CD14-positive monocyte (primary cell): ENCODE measurements at regions not wholly inside any gene's neighbourhood (a gene's known extent, or its start where the extent isn't known, plus 50 kb on each side); places are given as distances from the start of the nearest gene placed in this dataset.
"Not testable (repeated sequence)": the region's sequence is repeated elsewhere in the genome, so short reads cannot be mapped to it uniquely, and the experiment has no call there.

Source experiments
- DNase-seq, 3 donors: peaks; one replicate each; pipeline ENCODE4 v3.0.0-alpha.2; 2011 to 2022
- H2AFZ ChIP-seq: 2 replicates; pipeline ENCODE4 v1.6.0; 2012; ENCODE audit warnings: mild to moderate bottlenecking, low read depth, low read length, inconsistent platforms; ENCODE audit not compliant: insufficient read depth, poor library complexity, severe bottlenecking
- H3K27ac ChIP-seq, 2 donors: 1 replicate in 1 of 2; 2 replicates in 1 of 2; pipeline ENCODE4 v1.5.1; 2012 to 2013; ENCODE audit warnings: low read length in 2 of 2, control low read depth in 1 of 2, inconsistent platforms in 1 of 2, low read depth in 1 of 2, mild to moderate bottlenecking in 1 of 2
- H3K27me3 ChIP-seq, 2 donors: one replicate each; pipeline versions ENCODE4 v1.6.0 to v1.6.1; 2011 to 2013; ENCODE audit warnings: low read length in 2 of 2; ENCODE audit not compliant: control insufficient read depth in 2 of 2, insufficient read depth in 2 of 2
- H3K36me3 ChIP-seq, 2 donors: replicated peaks in 1 of 2; 1 replicate in 1 of 2; 2 replicates in 1 of 2; pipeline versions ENCODE4 v1.5.1 to v1.6.1; 2012 to 2013; ENCODE audit warnings: low read length in 2 of 2, control low read depth in 1 of 2, inconsistent platforms in 1 of 2, mild to moderate bottlenecking in 1 of 2; ENCODE audit not compliant: insufficient read depth in 2 of 2, control insufficient read depth in 1 of 2
- H3K4me1 ChIP-seq, 2 donors: 1 replicate in 1 of 2; 2 replicates in 1 of 2; pipeline versions ENCODE4 v1.5.1 to v1.6.1; 2012 to 2013; ENCODE audit warnings: low read length in 2 of 2, control low read depth in 1 of 2, inconsistent platforms in 1 of 2, mild to moderate bottlenecking in 1 of 2, moderate library complexity in 1 of 2; ENCODE audit not compliant: insufficient read depth in 2 of 2, control insufficient read depth in 1 of 2
- H3K4me2 ChIP-seq: replicated peaks from 2 replicates; pipeline ENCODE3; 2012; ENCODE audit warnings: low read length, moderate library complexity, mild to moderate bottlenecking; ENCODE audit not compliant: poor library complexity, severe bottlenecking; ENCODE audit errors: extremely low read depth
- H3K4me3 ChIP-seq, 3 experiments: fragments of 200-600 bp in 1 of 3; sonication (generic) in 1 of 3; replicated peaks in 1 of 3; 1 replicate in 2 of 3; 2 replicates in 1 of 3; pipeline ENCODE4 v1.5.1; 2011 to 2013; ENCODE audit warnings: low read length in 3 of 3, mild to moderate bottlenecking in 3 of 3, control low read depth in 2 of 3, low read depth in 2 of 3, inconsistent platforms in 1 of 3, moderate library complexity in 1 of 3
- H3K79me2 ChIP-seq: 2 replicates; pipeline ENCODE4 v1.6.0; 2012; ENCODE audit warnings: mild to moderate bottlenecking, control low read depth, inconsistent platforms, low read length, moderate library complexity; ENCODE audit not compliant: insufficient read depth
- H3K9ac ChIP-seq: 2 replicates; pipeline ENCODE4 v1.6.0; 2017; ENCODE audit warnings: low read length, mild to moderate bottlenecking; ENCODE audit not compliant: insufficient read depth, poor library complexity, severe bottlenecking
- H3K9me3 ChIP-seq, 2 donors: replicated peaks in 1 of 2; 1 replicate in 1 of 2; 2 replicates in 1 of 2; pipeline versions ENCODE4 v1.5.1 to v1.6.1; 2012 to 2013; ENCODE audit warnings: low read length in 2 of 2, control low read depth in 1 of 2; ENCODE audit not compliant: control insufficient read depth in 1 of 2, insufficient read depth in 1 of 2
- H4K20me1 ChIP-seq: 2 replicates; pipeline ENCODE4 v1.6.0; 2012; ENCODE audit warnings: mild to moderate bottlenecking, low read length, control low read depth, moderate library complexity; ENCODE audit not compliant: insufficient read depth
- H3K27ac Mint-ChIP-seq, 7 donors: one replicate each; pipeline ENCODE4 v1.8.0; 2020; ENCODE audit warnings: mild to moderate bottlenecking in 7 of 7, mixed read lengths in 7 of 7, moderate library complexity in 6 of 7, inconsistent platforms in 2 of 7
- H3K27me3 Mint-ChIP-seq, 3 donors: one replicate each; pipeline ENCODE4 v1.8.0; 2021 to 2022; ENCODE audit warnings: low read depth in 3 of 3, mild to moderate bottlenecking in 3 of 3, mixed read lengths in 3 of 3, moderate library complexity in 3 of 3, inconsistent platforms in 1 of 3
- H3K36me3 Mint-ChIP-seq, 2 donors: one replicate each; pipeline ENCODE4 v1.8.0; 2020; ENCODE audit warnings: mixed read lengths in 2 of 2, inconsistent platforms in 1 of 2, mild to moderate bottlenecking in 1 of 2
- H3K4me1 Mint-ChIP-seq: one replicate; pipeline ENCODE4 v1.8.0; 2020; ENCODE audit warnings: mild to moderate bottlenecking, mixed read lengths
- H3K4me3 Mint-ChIP-seq, 2 donors: one replicate each; pipeline ENCODE4 v1.8.0; 2020; ENCODE audit warnings: mild to moderate bottlenecking in 2 of 2, mixed read lengths in 2 of 2, moderate library complexity in 1 of 2
- H3K9me3 Mint-ChIP-seq, 7 donors: one replicate each; pipeline ENCODE4 v1.8.0; 2020 to 2022; ENCODE audit warnings: mixed read lengths in 7 of 7, mild to moderate bottlenecking in 6 of 7, moderate library complexity in 6 of 7, inconsistent platforms in 2 of 7
- WGBS: methylation state at CpG from one replicate; pipeline ENCODE4 v1.1.5; 2013; ENCODE audit warnings: missing lambda C conversion rate; ENCODE audit not compliant: insufficient coverage; 5-methylcytosine and 5-hydroxymethylcytosine counted together
- intact Hi-C, 2 donors: fragments of 100-400 bp; cut with micrococcal nuclease; formaldehyde crosslinking; loops; one replicate each; pipeline versions ENCODE4 v1.15.0 to v1.15.1; 2023

- H3K27me3 Mint-ChIP-seq: peaks cover 21 to 29% (median 24%) of the 10 kb centered on the region in 3 donors
- H3K9ac ChIP-seq, H3K36me3 Mint-ChIP-seq: not testable (repeated sequence)
These were observed 75.6 kb upstream of the NIPA1 start for GRCh38 chr15:22710831-22711341.

DNA sequence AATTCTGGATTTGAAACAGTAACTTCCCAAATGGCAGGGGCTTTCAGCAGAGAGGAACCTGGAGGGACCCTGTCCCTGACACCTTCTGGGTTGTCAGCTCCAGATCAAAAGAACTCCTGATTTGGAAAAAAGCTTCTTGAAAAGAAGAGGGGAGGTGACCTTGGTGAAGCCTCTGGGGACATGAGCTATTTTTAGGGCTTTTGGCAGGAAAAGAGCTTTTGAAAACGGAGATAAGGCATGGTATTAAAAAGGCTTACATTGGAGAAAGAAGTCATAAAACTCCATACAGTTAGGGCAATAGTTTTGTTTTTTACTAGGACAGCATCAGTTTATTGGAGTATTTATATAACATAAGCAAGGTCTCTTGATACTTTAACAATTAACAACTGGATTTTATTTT lies 72.5 kb upstream of the NIPA1 start:
- H3K79me2 ChIP-seq, intact Hi-C loops, H4K20me1 ChIP-seq, H3K36me3 ChIP-seq, H3K36me3 Mint-ChIP-seq, H3K9me3 ChIP-seq, H3K4me1 ChIP-seq, H3K27ac ChIP-seq, H3K4me3 ChIP-seq, DNase-seq, H3K27ac Mint-ChIP-seq, H3K4me1 Mint-ChIP-seq, H2AFZ ChIP-seq, H3K4me3 Mint-ChIP-seq, H3K9ac ChIP-seq, H3K4me2 ChIP-seq: not testable (repeated sequence)
- Mint-ChIP-seq H3K27me3 (peaks cover 28 to 36% (median 34%) of the 10 kb centered on the region in 3 donors), H3K9me3 (peaks cover 0 to 13% (median 6%) of the 10 kb centered on the region in 7 donors)
- no CpG with 5 or more reads among the region's 1 CpG for WGBS
- H3K27me3 ChIP-seq: peaks cover 3 to 14% of the 10 kb centered on the region in 2 donors

More at GRCh38 chr15:22710831-22711341, 75.6 kb upstream of the NIPA1 start:
- H3K4me1 Mint-ChIP-seq, H3K4me3 Mint-ChIP-seq, DNase-seq, H3K4me1 ChIP-seq, H2AFZ ChIP-seq, H3K4me2 ChIP-seq, H3K4me3 ChIP-seq, H3K36me3 ChIP-seq, H3K9me3 ChIP-seq, H3K27ac ChIP-seq, H3K27ac Mint-ChIP-seq, H3K79me2 ChIP-seq, intact Hi-C loops, H4K20me1 ChIP-seq: not testable (repeated sequence)
- H3K27me3 ChIP-seq: peaks cover 3 to 14% of the 10 kb centered on the region in 2 donors
- no CpG with 5 or more reads among the region's 18 CpGs for WGBS
- H3K9me3 Mint-ChIP-seq: peaks cover 0 to 13% (median 6%) of the 10 kb centered on the region in 7 donors

GRCh38 chr15:22714358-22715132 lies 71.9 kb upstream of the NIPA1 start:
- H4K20me1 ChIP-seq, H3K27ac ChIP-seq, H3K27ac Mint-ChIP-seq, H3K79me2 ChIP-seq, H3K36me3 Mint-ChIP-seq, intact Hi-C loops, H3K9me3 ChIP-seq, H3K4me1 ChIP-seq, H3K4me1 Mint-ChIP-seq, DNase-seq, H3K9ac ChIP-seq, H3K36me3 ChIP-seq, H2AFZ ChIP-seq: not testable (repeated sequence)
- H3K27me3 ChIP-seq: peaks cover 3 to 14% of the 10 kb centered on the region in 2 donors
- Mint-ChIP-seq H3K27me3 (peaks cover 28 to 36% (median 34%) of the 10 kb centered on the region in 3 donors), H3K4me3 (peak overlapping the region in 1 of 2 donors; percentile 80), H3K9me3 (peaks cover 0 to 13% (median 6%) of the 10 kb centered on the region in 7 donors)
- H3K4me2 ChIP-seq: peak overlapping the region; percentile 22
- H3K4me3 ChIP-seq: peak overlapping the region in 1 of 3 experiments; percentile 34
- 0% methylated on average over 29 of the region's 77 CpGs for WGBS

DNA sequence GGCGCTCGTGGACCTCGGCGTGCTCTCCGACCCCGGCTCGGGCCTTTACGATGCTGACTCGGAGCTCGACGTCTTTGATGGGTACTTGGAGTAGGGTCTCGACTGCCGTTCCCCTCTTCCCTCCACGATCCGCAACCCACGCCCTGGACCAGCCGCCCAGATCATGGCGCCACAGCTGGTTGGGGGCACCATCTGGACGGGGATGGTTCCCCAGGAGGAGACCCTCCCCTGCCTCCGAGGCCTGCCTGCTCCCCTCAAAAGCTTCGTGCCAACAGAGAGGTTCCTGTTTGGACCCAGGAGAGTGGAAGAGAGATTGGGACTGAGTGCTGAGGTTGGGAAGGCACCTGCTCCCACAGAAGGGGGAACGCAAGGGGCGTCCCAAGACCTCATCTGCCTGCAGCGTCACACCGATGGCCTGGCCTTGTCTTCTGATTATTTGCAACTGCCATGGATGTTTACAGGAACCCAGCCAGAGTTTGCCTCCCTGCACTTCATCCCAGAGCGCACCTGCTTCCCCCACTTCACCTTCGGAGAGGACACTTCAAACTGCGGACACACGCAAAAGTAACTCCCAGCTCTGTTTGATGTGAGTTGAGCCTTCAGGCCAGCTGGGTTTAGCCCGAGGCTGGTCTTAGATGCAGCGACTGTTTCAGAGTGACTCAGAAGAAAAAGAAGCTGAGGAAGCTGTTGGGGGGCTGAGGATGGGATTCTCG lies 71.2 kb upstream of the NIPA1 start:
- WGBS: 61% methylated on average over 5 of the region's 32 CpGs
- H3K36me3 Mint-ChIP-seq, H3K9me3 ChIP-seq, H3K27ac ChIP-seq, H3K4me1 ChIP-seq, H4K20me1 ChIP-seq, H3K4me3 ChIP-seq, H3K9ac ChIP-seq, H3K79me2 ChIP-seq, DNase-seq, H3K4me1 Mint-ChIP-seq, intact Hi-C loops, H3K27ac Mint-ChIP-seq, H3K36me3 ChIP-seq, H3K4me2 ChIP-seq, H2AFZ ChIP-seq: not testable (repeated sequence)
- Mint-ChIP-seq H3K9me3 (peaks cover 0 to 11% (median 2%) of the 10 kb centered on the region in 7 donors), H3K4me3 (peak overlapping the region in 1 of 2 donors; percentile 80), H3K27me3 (peaks cover 28 to 36% (median 34%) of the 10 kb centered on the region in 3 donors)
- H3K27me3 ChIP-seq: peaks cover 3 to 14% of the 10 kb centered on the region in 2 donors
